Retinal pigment epithelial cell (primary cell): ENCODE measurements at regions not wholly inside any gene's neighbourhood (a gene's known extent, or its start where the extent isn't known, plus 50 kb on each side); places are given as distances from the start of the nearest gene placed in this dataset.
"Not testable (repeated sequence)": the region's sequence is repeated elsewhere in the genome, so short reads cannot be mapped to it uniquely, and the experiment has no call there.

Source experiments
- DNase-seq: peaks from one replicate; pipeline ENCODE4 v3.0.0-alpha.2; 2010; ENCODE audit warnings: low read depth
- H3K4me3 ChIP-seq: 2 replicates; pipeline ENCODE4 v1.5.1; 2011; ENCODE audit warnings: mild to moderate bottlenecking, low read length, control low read depth, moderate library complexity
- TF ChIP-seq, protein P1 (sequence below): conservative IDR thresholded peaks from 2 replicates; pipeline ENCODE4 v1.5.1; 2011; ENCODE audit warnings: low read depth, low read length, control low read depth, inconsistent platforms

DNA sequence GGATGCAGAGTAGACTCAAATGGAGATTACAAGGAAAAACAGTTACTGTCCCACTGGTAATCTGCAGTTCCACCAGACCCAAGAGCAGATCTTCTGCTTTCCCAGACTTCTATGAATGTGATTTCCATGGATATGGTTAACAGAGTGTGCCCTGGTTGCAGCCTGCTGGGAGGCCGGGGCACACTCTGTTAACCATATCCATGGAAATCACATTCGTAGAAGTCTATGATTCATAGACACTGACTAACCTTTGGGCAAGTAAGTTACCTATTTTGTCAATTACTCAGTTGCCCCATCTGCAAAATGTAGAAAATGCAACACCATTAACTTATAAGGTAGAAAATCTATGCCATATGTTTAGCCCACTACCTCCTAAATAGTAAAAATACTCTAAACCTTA is 443.1 kb upstream of the PITX2 start:
- TF ChIP-seq, protein P1, sequence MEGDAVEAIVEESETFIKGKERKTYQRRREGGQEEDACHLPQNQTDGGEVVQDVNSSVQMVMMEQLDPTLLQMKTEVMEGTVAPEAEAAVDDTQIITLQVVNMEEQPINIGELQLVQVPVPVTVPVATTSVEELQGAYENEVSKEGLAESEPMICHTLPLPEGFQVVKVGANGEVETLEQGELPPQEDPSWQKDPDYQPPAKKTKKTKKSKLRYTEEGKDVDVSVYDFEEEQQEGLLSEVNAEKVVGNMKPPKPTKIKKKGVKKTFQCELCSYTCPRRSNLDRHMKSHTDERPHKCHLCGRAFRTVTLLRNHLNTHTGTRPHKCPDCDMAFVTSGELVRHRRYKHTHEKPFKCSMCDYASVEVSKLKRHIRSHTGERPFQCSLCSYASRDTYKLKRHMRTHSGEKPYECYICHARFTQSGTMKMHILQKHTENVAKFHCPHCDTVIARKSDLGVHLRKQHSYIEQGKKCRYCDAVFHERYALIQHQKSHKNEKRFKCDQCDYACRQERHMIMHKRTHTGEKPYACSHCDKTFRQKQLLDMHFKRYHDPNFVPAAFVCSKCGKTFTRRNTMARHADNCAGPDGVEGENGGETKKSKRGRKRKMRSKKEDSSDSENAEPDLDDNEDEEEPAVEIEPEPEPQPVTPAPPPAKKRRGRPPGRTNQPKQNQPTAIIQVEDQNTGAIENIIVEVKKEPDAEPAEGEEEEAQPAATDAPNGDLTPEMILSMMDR, result no peak
- no peak overlapping the region for H3K4me3 ChIP-seq
- DNase-seq, result no peak

GRCh38 chr4:111066447-111066846 is 443.6 kb upstream of the PITX2 start:
- DNase-seq, result no peak
- TF ChIP-seq, protein P1, result no peak
- H3K4me3 ChIP-seq, result no peak overlapping the region

DNA sequence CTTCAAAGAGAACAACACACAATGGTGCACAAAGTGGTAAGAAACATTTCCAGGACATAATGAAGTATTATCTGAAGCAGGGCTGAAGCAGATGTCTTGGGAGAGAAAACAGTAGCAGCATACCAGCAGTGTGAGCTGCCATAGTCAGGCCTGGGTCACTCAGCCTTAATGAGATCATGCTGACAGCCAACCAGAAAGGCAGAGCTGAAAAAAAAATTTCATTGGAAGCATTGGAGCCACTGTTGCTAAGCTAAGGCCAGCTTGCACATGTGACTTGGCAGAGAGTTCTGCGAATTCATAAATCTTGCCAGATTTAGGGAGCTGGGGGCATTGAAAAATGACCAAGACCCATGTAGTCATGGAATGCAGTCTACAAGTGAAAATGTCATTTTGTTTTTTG is 444.0 kb upstream of the PITX2 start:
- peak; percentile 65 for DNase-seq
- TF ChIP-seq, protein P1, result no peak
- H3K4me3 ChIP-seq, result no peak overlapping the region

DNA sequence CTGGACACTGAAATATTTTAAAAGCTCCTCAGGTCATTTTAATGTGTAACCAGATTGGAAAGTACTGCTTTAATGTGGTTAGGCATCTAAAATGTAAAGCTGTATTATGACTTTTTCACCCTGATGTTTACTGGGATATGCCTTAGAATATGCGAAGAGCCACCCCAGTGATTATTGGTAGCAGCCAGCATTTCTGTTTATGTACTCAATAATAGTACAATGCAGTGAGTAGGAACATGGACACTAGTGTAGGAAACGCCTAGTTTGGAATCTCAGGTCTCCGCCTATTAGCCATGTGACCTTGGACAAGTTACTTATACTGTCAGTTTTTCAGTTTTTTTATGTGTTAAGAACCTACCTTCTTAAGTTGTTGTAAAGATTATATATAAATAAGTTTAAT is 446.0 kb upstream of the PITX2 start:
- TF ChIP-seq, protein P1, result no peak
- no peak for DNase-seq
- no peak overlapping the region for H3K4me3 ChIP-seq

GRCh38 chr4:111070390-111070789 is 447.5 kb upstream of the PITX2 start:
- H3K4me3 ChIP-seq, result no peak overlapping the region
- TF ChIP-seq, protein P1, result no peak
- DNase-seq, result no peak

DNA sequence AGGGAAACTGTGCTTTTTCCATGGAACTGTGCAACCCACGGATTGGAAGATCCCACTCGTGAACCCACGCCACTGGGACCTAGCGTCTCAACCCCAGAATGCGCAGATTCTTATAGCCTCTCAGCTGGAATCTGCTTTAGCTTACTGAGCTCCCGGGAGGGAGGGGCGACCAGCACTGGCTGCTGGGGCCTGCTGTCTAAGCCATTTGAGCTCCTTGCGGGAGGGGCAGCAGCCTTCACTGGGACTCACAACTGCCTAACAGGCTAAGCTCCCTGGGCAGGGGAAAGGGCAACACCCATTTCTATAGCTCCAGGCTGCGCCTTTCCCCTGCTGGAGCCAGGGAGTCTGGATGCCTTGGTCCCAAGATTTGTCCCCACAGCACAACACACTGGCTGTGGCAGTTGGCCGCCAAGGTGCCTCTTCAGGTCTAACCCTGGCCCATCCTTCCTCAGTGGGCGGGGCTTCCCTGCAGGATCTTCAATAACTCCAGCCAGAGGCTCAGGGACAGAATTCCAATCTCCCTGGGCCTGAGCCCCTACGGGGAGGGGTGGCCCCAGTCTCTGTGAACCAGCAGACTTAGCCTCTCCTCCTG is 451.7 kb upstream of the PITX2 start:
- DNase-seq, result no peak
- H3K4me3 ChIP-seq, result no peak overlapping the region
- TF ChIP-seq, protein P1, result no peak

- not testable (repeated sequence) for DNase-seq, H3K4me3 ChIP-seq
These were observed 453.4 kb upstream of the PITX2 start for GRCh38 chr4:111076299-111076698.

DNA sequence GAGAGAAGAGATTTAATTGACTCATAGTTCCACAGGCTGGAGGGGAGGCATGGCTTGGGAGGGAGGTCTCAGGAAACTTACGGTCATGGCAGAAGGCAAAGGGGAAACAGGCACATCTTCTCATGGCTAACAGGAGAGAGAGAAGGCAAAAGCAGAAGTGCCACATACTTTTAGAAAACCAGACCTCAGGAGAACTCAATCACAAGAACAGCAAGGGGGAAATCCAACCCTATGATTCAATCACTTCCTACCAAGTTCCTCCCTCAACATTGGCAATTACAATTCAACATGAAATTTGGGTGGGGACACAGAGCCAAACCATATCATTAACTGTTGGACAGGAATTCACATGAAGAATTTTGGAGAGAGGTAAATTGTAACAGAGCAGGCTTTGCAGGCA is 485.3 kb upstream of the PITX2 start:
- no peak overlapping the region for H3K4me3 ChIP-seq
- DNase-seq, result no peak
- TF ChIP-seq, protein P1, result no peak
